ENCODE measurements at regions not wholly inside any gene's neighbourhood (a gene's known extent, or its start where the extent isn't known, plus 50 kb on each side); places are given as distances from the start of the nearest gene placed in this dataset.

DNA sequence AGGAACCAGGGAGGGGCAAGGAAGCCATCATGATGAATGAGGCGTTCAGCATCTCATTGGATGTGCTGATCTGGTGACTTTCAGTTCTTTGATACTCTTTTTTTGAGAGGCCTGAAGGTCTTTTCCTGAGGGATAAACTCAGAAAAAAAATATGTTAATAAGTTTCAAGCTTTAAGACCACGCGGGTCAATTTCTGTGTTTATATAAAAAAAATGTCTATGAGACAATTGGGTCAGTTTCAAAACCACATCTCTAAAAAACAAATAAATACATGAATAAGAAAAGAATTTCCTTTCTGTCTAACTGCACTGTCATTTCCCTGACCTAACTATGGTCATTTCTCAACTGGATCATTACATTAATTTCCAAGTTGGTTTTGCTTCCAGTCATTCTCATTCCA lies 62.6 kb downstream of the TRIML1 start:
- TF ChIP-seq POLR2A (IDR thresholded peaks at IDR 0.05; ENCODE audit: low read depth, low read length) (no peak), POLR2AphosphoS5 (IDR thresholded peaks at IDR 0.05; ENCODE audit: low read depth, low read length) (no peak), TAF1 (IDR thresholded peaks at IDR 0.05; ENCODE audit: borderline replicate concordance, low read depth, low read length) (no peak)

Data from GM12892 (cell line).